H1 (cell line): ENCODE measurements at regions not wholly inside any gene's neighbourhood (a gene's known extent, or its start where the extent isn't known, plus 50 kb on each side); places are given as distances from the start of the nearest gene placed in this dataset.

Experiments used
- CTCF ChIA-PET: fragments of 300-600 bp; sonication (Branson Sonifier 250); formaldehyde crosslinking; loops from one replicate; lab custom pipeline; 2021; ENCODE audit not compliant: partially characterized antibody; lab: Charles Lee
- POLR2A ChIA-PET: fragments of 300-600 bp; sonication (Branson Sonifier 250); formaldehyde crosslinking; loops from one replicate; lab custom pipeline; 2021; ENCODE audit warnings: inconsistent platforms; ENCODE audit not compliant: partially characterized antibody; lab: Charles Lee
- DNase-seq, 2 experiments: peaks; one replicate each; pipeline versions ENCODE4 v3.0.0 to v3.0.0-alpha.2; 2010 to 2022; ENCODE audit warnings: low spot score in 2 of 2, low read depth in 1 of 2, mixed read lengths in 1 of 2
- FAIRE-seq: peaks from 2 replicates; lab custom pipeline; 2011; peaks lifted over from hg19 to GRCh38; lab: Jason Lieb, UNC
- H2AFZ ChIP-seq: 2 replicates; pipeline ENCODE4 v1.8.1; 2012; ENCODE audit warnings: low read length, inconsistent platforms
- H2AK5ac ChIP-seq: 2 replicates; pipeline ENCODE4 v1.6.1; 2013; ENCODE audit warnings: low read depth, low read length
- H2BK120ac ChIP-seq: replicated peaks from 2 replicates; pipeline ENCODE3; 2013; ENCODE audit warnings: low read depth, low read length, inconsistent platforms
- H2BK12ac ChIP-seq: 2 replicates; pipeline ENCODE4 v1.6.1; 2013; ENCODE audit warnings: low read depth, low read length
- H2BK15ac ChIP-seq: 2 replicates; pipeline ENCODE4 v1.6.1; 2013; ENCODE audit warnings: low read length
- H2BK20ac ChIP-seq: 2 replicates; pipeline ENCODE4 v1.6.1; 2013; ENCODE audit warnings: low read length
- H2BK5ac ChIP-seq: 2 replicates; pipeline ENCODE4 v1.6.1; 2013; ENCODE audit warnings: low read depth, low read length
- H3K14ac ChIP-seq: 2 replicates; pipeline ENCODE4 v1.6.1; 2013; ENCODE audit warnings: inconsistent platforms; ENCODE audit not compliant: insufficient read length
- H3K18ac ChIP-seq: 2 replicates; pipeline ENCODE4 v1.6.1; 2013; ENCODE audit warnings: low read length; ENCODE audit errors: extremely low read depth
- H3K23ac ChIP-seq: 2 replicates; pipeline ENCODE4 v1.6.1; 2013; ENCODE audit warnings: inconsistent platforms; ENCODE audit not compliant: insufficient read length
- H3K23me2 ChIP-seq: 2 replicates; pipeline ENCODE4 v1.6.1; 2013; ENCODE audit warnings: low read depth, low read length
- H3K27ac ChIP-seq: 2 replicates; pipeline ENCODE4 v1.6.1; 2011; ENCODE audit warnings: low read depth, low read length, inconsistent platforms
- H3K27me3 ChIP-seq, 4 experiments: replicated peaks in 1 of 4; 1 replicate in 1 of 4; 2 replicates in 3 of 4; pipeline versions ENCODE4 v1.6.1 to v1.8.1; 2011 to 2013; ENCODE audit warnings: low read length in 3 of 4, mild to moderate bottlenecking in 3 of 4, inconsistent platforms in 2 of 4, mixed read lengths in 2 of 4, moderate library complexity in 1 of 4; ENCODE audit not compliant: control insufficient read depth in 3 of 4, insufficient read depth in 3 of 4; ENCODE audit errors: extremely low read depth in 1 of 4
- H3K36me3 ChIP-seq, 4 experiments: 2 replicates each; pipeline versions ENCODE4 v1.6.1 to v1.8.1; 2011 to 2013; ENCODE audit warnings: mild to moderate bottlenecking in 4 of 4, low read length in 3 of 4, moderate library complexity in 2 of 4, control low read depth in 1 of 4, inconsistent platforms in 1 of 4; ENCODE audit not compliant: insufficient read depth in 4 of 4, control insufficient read depth in 2 of 4
- H3K4ac ChIP-seq: replicated peaks from 2 replicates; pipeline ENCODE3; 2013; ENCODE audit warnings: low read length, low read depth, mixed read lengths, inconsistent platforms; ENCODE audit not compliant: insufficient read length
- H3K4me1 ChIP-seq, 4 experiments: replicated peaks in 1 of 4; 1 replicate in 1 of 4; 2 replicates in 3 of 4; pipeline versions ENCODE4 v1.6.1 to v1.8.1; 2011 to 2013; ENCODE audit warnings: low read length in 3 of 4, inconsistent platforms in 2 of 4, mixed read lengths in 1 of 4; ENCODE audit not compliant: insufficient read depth in 4 of 4, control insufficient read depth in 3 of 4
- H3K4me2 ChIP-seq, 2 experiments: 2 replicates each; pipeline versions ENCODE4 v1.6.1 to v1.8.1; 2011 to 2013; ENCODE audit warnings: low read depth in 2 of 2, low read length in 2 of 2, control low read depth in 1 of 2, inconsistent platforms in 1 of 2, mild to moderate bottlenecking in 1 of 2; ENCODE audit not compliant: insufficient read depth in 1 of 2
- H3K4me3 ChIP-seq, 4 experiments: fragments of 200-600, 300-600 bp in 1 of 4; sonication (generic), shearing (Covaris generic), sonication (Bioruptor Twin) in 1 of 4; 2 replicates each; pipeline versions ENCODE4 v1.5.1 to v1.8.1; 2011 to 2016; ENCODE audit warnings: low read length in 4 of 4, low read depth in 3 of 4, control low read depth in 2 of 4, inconsistent platforms in 2 of 4, mild to moderate bottlenecking in 2 of 4, mixed read lengths in 1 of 4, moderate library complexity in 1 of 4; ENCODE audit not compliant: insufficient read depth in 2 of 4; ENCODE audit errors: extremely low read depth in 1 of 4
- H3K56ac ChIP-seq: replicated peaks from 2 replicates; pipeline ENCODE3; 2013; ENCODE audit warnings: low read depth, mild to moderate bottlenecking, mixed read lengths, low read length, inconsistent platforms; ENCODE audit not compliant: insufficient read length
- H3K79me1 ChIP-seq: 2 replicates; pipeline ENCODE4 v1.6.1; 2013; ENCODE audit warnings: low read depth, low read length, control low read depth
- H3K79me2 ChIP-seq, 2 experiments: 2 replicates each; pipeline versions ENCODE4 v1.6.1 to v1.8.1; 2012 to 2013; ENCODE audit warnings: low read length in 2 of 2, mild to moderate bottlenecking in 2 of 2, inconsistent platforms in 1 of 2; ENCODE audit not compliant: insufficient read depth in 2 of 2, control insufficient read depth in 1 of 2
- H3K9ac ChIP-seq, 4 experiments: replicated peaks in 1 of 4; 1 replicate in 1 of 4; 2 replicates in 3 of 4; pipeline versions ENCODE4 v1.6.1 to v1.8.1; 2011 to 2013; ENCODE audit warnings: low read depth in 3 of 4, low read length in 3 of 4, control low read depth in 2 of 4, mild to moderate bottlenecking in 2 of 4, moderate library complexity in 2 of 4, inconsistent platforms in 1 of 4; ENCODE audit errors: extremely low read depth in 1 of 4
- H3K9me3 ChIP-seq, 2 experiments: 2 replicates each; pipeline versions ENCODE4 v1.6.1 to v1.8.1; 2012 to 2013; ENCODE audit warnings: mild to moderate bottlenecking in 2 of 2, moderate library complexity in 2 of 2, control low read depth in 1 of 2, inconsistent platforms in 1 of 2, low read depth in 1 of 2, low read length in 1 of 2, mixed read lengths in 1 of 2; ENCODE audit not compliant: insufficient read depth in 2 of 2
- H4K20me1 ChIP-seq, 2 experiments: replicated peaks in 1 of 2; 2 replicates each; pipeline versions ENCODE3 to v1.8.1; 2011 to 2013; ENCODE audit warnings: inconsistent platforms in 2 of 2, low read length in 2 of 2, mild to moderate bottlenecking in 1 of 2; ENCODE audit not compliant: insufficient read depth in 2 of 2, control insufficient read depth in 1 of 2
- H4K5ac ChIP-seq: 2 replicates; pipeline ENCODE4 v1.6.1; 2013; ENCODE audit warnings: low read length, low read depth, mixed read lengths, inconsistent platforms; ENCODE audit not compliant: insufficient read length
- H4K8ac ChIP-seq: 2 replicates; pipeline ENCODE4 v1.8.0; 2013; ENCODE audit warnings: mild to moderate bottlenecking, moderate library complexity, low read length, inconsistent platforms; ENCODE audit not compliant: insufficient read depth; ENCODE audit errors: extremely low read depth
- H4K91ac ChIP-seq: replicated peaks from 2 replicates; pipeline ENCODE3; 2013; ENCODE audit warnings: low read length, mixed read lengths, inconsistent platforms; ENCODE audit not compliant: insufficient read length
- CBX8 ChIP-seq: fragments of 300-800, 300-1000 bp; sonication (generic); IDR thresholded peaks from 2 replicates; pipeline ENCODE4 v1.7.1; 2016; ENCODE audit warnings: low read depth, low read length, borderline replicate concordance
- EP300 ChIP-seq, 2 experiments: IDR thresholded peaks; 1 replicate in 1 of 2; 2 replicates in 1 of 2; pipeline ENCODE4 v1.6.1; 2011 to 2012; ENCODE audit warnings: low read depth in 2 of 2, low read length in 2 of 2, mild to moderate bottlenecking in 2 of 2, borderline replicate concordance in 1 of 2, inconsistent platforms in 1 of 2, moderate library complexity in 1 of 2
- GTF2F1 ChIP-seq: IDR thresholded peaks from 2 replicates; pipeline ENCODE4 v1.6.1; 2012; ENCODE audit warnings: low read depth, low read length, improper control_type of control experiment, borderline replicate concordance
- HDAC2 ChIP-seq, 2 experiments: fragments of 300-600 bp in 1 of 2; sonication (generic) in 1 of 2; IDR thresholded peaks; 2 replicates each; pipeline ENCODE4 v1.6.1; 2011 to 2012; ENCODE audit warnings: low read depth in 2 of 2, low read length in 2 of 2, mild to moderate bottlenecking in 2 of 2, moderate library complexity in 2 of 2, borderline replicate concordance in 1 of 2, inconsistent platforms in 1 of 2
- JUN ChIP-seq: IDR thresholded peaks from 2 replicates; pipeline ENCODE4 v1.6.1; 2011; ENCODE audit warnings: low read depth, mild to moderate bottlenecking, improper control_type of control experiment, low read length
- RAD21 ChIP-seq, 2 experiments: IDR thresholded peaks in 1 of 2; conservative IDR thresholded peaks in 1 of 2; 2 replicates each; pipeline ENCODE4 v1.6.1; 2011; ENCODE audit warnings: low read depth in 2 of 2, low read length in 2 of 2, improper control_type of control experiment in 1 of 2, inconsistent platforms in 1 of 2, mild to moderate bottlenecking in 1 of 2, moderate library complexity in 1 of 2
- RFX5 ChIP-seq: IDR thresholded peaks from 2 replicates; pipeline ENCODE4 v1.6.1; 2011; ENCODE audit warnings: low read depth, low read length, improper control_type of control experiment, borderline replicate concordance
- SIRT6 ChIP-seq: IDR thresholded peaks from one replicate; pipeline ENCODE4 v1.7.1; 2012; ENCODE audit warnings: low read length, inconsistent platforms
- TAF7 ChIP-seq: optimal IDR thresholded peaks from 2 replicates; pipeline ENCODE3; 2011; ENCODE audit warnings: low read depth, mild to moderate bottlenecking, inconsistent platforms, low read length, moderate library complexity, borderline replicate concordance
- TF ChIP-seq, protein P1 (sequence below): IDR thresholded peaks from 2 replicates; pipeline ENCODE4 v1.6.1; 2011; ENCODE audit warnings: low read depth, mild to moderate bottlenecking, low read length; ENCODE audit not compliant: insufficient read depth
- TF ChIP-seq, protein P2 (sequence below), 3 experiments: IDR thresholded peaks; 1 replicate in 2 of 3; 2 replicates in 1 of 3; pipeline versions ENCODE4 v1.5.1 to v1.6.1; 2011; ENCODE audit warnings: low read length in 3 of 3, mild to moderate bottlenecking in 3 of 3, inconsistent platforms in 2 of 3, low read depth in 1 of 3, moderate library complexity in 1 of 3; ENCODE audit not compliant: insufficient read depth in 1 of 3; ENCODE audit errors: control extremely low read depth in 1 of 3

DNA sequence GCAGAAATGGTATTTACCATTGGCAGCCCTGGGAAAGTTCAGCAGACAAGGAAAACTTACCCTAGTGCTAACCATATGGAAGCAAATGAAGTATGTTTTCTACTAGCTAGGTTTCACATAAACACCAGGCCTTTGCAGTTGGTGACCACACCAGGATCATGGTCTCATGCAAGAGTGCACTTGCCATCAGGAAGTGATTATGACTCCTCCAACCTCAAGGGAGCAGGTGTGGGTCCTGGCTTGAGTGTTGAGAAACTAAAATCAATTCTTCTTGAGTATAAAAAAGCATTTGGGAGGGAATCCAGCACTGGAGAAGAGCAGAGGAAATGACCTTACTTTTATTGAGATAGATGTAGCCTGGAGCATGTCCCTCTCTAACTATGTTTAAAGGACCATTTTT is 56.8 kb upstream of the SPAG16 start:
- H3K4me1 ChIP-seq: no peaks in the 10 kb centered on the region; a peak in 1 of 7 replicates
- FAIRE-seq: no peak
- H4K20me1 ChIP-seq: no peaks in the 10 kb centered on the region
- TF ChIP-seq TAF7 (no peak), EP300 (IDR thresholded peaks at IDR 0.05; ENCODE audit: borderline replicate concordance in 1 of 2, low read depth in 2 of 2, low read length in 2 of 2) (no peak), HDAC2 (IDR thresholded peaks at IDR 0.05; ENCODE audit: borderline replicate concordance in 1 of 2, low read depth in 2 of 2, low read length in 2 of 2) (no peak), CBX8 (no peak), RAD21 (IDR thresholded peaks at IDR 0.05 in 1 of 2, conservative IDR thresholded peaks at IDR 0.05 in 1 of 2; ENCODE audit: low read depth in 2 of 2, low read length in 2 of 2) (no peak), GTF2F1 (no peak), RFX5 (no peak), SIRT6 (no peak), JUN (no peak)
- TF ChIP-seq, protein P1, sequence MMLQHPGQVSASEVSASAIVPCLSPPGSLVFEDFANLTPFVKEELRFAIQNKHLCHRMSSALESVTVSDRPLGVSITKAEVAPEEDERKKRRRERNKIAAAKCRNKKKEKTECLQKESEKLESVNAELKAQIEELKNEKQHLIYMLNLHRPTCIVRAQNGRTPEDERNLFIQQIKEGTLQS: no peak
- TF ChIP-seq, protein P2, sequence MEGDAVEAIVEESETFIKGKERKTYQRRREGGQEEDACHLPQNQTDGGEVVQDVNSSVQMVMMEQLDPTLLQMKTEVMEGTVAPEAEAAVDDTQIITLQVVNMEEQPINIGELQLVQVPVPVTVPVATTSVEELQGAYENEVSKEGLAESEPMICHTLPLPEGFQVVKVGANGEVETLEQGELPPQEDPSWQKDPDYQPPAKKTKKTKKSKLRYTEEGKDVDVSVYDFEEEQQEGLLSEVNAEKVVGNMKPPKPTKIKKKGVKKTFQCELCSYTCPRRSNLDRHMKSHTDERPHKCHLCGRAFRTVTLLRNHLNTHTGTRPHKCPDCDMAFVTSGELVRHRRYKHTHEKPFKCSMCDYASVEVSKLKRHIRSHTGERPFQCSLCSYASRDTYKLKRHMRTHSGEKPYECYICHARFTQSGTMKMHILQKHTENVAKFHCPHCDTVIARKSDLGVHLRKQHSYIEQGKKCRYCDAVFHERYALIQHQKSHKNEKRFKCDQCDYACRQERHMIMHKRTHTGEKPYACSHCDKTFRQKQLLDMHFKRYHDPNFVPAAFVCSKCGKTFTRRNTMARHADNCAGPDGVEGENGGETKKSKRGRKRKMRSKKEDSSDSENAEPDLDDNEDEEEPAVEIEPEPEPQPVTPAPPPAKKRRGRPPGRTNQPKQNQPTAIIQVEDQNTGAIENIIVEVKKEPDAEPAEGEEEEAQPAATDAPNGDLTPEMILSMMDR (IDR thresholded peaks at IDR 0.05; ENCODE audit: control extremely low read depth in 1 of 3, insufficient read depth in 1 of 3, low read depth in 1 of 3, low read length in 3 of 3): no peak
- no peak overlapping the region for H2BK5ac ChIP-seq
- H3K56ac ChIP-seq: no peak overlapping the region
- H4K8ac ChIP-seq: no peak overlapping the region
- H4K91ac ChIP-seq: no peak overlapping the region
- H3K14ac ChIP-seq: no peak overlapping the region
- H2BK12ac ChIP-seq: no peak overlapping the region
- H3K9ac ChIP-seq: no peak overlapping the region
- no peaks in the 10 kb centered on the region for H3K79me1 ChIP-seq
- POLR2A ChIA-PET: no interaction called here
- H2AK5ac ChIP-seq: no peak overlapping the region
- H2BK15ac ChIP-seq: no peak overlapping the region
- no peak overlapping the region for H3K4me3 ChIP-seq
- H2BK20ac ChIP-seq: no peak overlapping the region
- H3K27ac ChIP-seq: no peak overlapping the region
- no peaks in the 10 kb centered on the region for H3K9me3 ChIP-seq
- H3K79me2 ChIP-seq: no peaks in the 10 kb centered on the region
- CTCF ChIA-PET: interaction anchor here (1.0 to 1.5 kb wide), 2 partner anchors 19 to 74 kb away, joined by 3 to 4 read pairs; no protein-coding TSS in a partner anchor
- no peak overlapping the region for H2BK120ac ChIP-seq
- H4K5ac ChIP-seq: no peak overlapping the region
- no peaks in the 10 kb centered on the region for H3K36me3 ChIP-seq
- no peak overlapping the region for H2AFZ ChIP-seq
- no peak overlapping the region for H3K4ac ChIP-seq
- H3K18ac ChIP-seq: no peak overlapping the region
- no peaks in the 10 kb centered on the region for H3K23me2 ChIP-seq
- no peak for DNase-seq
- no peak overlapping the region for H3K23ac ChIP-seq
- no peaks in the 10 kb centered on the region for H3K27me3 ChIP-seq
- no peak overlapping the region for H3K4me2 ChIP-seq
